Activated CD4-positive, alpha-beta T cell treated with anti-CD3 and anti-CD28 coated beads, Interleukin-10, Interleukin-2, amounts not matched to agents 100 ng/mL and 50 ng/mL, durations not matched to agents 16 hours and 8 hours (primary cell): ENCODE measurements at regions not wholly inside any gene's neighbourhood (a gene's known extent, or its start where the extent isn't known, plus 50 kb on each side); places are given as distances from the start of the nearest gene placed in this dataset.

Experiments
- DNase-seq: peaks from one replicate; pipeline ENCODE4 v3.0.0-alpha.2; 2020

DNA sequence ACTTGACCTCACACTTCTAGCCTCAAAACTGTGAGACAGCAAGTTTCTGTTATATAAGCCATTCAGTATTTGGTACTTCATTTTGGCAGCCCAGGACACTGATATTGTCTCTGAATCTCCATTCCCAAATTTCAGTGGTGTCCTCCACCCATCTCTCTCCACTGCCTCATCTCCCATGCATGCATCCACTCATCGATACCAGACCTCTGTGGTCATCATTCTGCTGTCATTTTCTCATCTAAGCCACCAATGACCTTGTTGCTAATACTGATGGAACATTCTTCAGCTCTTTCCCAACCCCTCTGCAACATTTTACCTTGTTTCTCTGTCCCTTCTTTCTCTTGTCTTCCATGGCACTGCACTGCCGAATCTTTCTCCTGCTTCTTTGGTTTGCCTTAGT is 221.8 kb downstream of the SNX18 start:
- no peak for DNase-seq

DNA sequence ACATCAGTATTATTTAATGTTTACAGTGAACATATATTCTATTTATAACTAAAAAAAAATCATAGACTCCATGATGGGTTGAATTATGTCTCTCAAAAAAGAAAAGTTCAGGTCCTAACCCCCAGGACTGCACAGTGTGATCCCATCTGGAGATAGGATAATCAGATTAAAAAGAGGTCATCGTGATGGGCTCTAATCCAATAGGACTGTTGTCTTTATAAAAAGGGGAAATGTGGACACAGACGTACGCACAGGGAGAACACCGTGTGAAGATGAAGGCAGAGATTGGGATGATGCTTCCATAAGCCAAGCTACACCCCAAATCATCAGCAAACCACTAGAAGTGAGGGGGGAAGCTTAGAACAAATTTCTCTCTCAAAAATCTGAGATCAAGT is 221.4 kb downstream of the SNX18 start:
- no peak for DNase-seq

DNA sequence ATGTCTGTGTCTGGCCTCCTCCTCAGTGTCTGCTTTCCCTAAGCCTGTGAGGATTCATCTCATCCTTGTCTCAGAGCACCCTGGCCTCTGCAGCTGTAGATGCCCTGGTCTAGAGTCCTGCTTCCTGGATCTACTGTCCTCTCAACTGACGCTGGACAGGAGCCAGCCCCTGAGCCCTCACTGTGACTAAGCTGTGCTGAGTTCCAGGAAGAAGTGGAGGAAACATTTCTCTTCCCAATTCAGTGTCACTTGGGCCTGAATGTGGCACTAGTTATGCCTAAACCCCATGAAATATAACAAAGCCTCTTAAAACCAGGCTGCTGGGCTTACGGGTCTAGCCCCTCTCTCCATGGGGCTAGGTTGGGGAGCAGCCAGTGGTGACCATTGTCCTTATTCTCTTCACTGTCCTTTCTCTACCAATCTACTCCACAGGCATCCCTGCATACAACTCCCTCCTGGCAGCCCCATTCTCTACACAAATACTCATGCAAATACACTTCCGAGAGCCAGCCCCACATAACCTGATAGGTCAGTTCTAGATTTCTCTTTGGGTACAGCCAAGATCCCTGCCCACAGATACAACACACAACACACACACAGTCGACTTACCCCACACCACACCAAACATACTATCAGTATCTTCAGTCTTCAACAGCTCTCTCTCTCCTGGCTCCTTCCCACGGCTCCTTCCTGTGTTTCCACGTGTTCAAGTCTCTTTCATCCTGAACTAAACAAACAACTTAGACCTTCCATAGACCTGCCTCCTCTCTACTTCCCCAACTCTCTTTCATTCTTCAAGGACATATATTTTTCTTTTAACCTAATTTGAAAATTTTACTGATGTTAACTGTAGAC is 220.8 kb downstream of the SNX18 start:
- no peak for DNase-seq

DNA sequence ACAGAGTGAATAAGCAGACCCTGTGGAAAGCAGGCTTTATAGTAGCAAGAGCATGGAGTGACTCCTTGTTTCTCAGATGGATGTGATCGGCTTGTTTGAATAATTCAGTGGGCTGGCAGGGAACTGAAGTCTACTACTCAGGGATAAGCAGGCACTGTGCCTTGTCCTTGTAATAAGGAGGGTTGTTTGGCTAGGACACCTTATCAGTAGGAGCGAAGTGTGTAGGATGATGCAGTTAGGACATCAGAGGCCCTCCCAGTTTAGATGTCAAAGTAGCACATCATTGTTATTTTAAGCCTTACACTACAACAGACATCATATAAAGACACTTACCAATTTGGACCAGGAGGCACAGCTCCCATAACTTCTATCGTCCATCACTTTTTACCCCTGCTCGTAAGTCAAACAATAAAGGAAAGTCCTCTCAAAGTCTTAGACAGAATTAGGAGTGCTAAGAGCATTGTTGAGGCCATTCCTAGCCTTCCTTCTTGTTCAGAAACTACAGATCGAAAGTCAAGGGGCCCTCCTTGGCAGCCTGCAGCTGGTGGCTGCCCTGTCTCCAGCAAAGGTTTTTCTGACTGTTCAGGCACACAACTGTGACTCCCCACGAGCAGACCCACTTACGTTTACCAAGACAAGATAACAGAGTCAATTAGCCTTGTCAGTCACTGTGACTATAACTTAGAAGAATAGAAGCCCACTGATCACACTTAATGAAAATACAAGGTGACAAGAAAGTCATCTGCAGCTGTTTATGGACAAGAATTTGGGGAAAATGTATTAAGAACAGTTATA is 218.6 kb downstream of the SNX18 start:
- no peak for DNase-seq

DNA sequence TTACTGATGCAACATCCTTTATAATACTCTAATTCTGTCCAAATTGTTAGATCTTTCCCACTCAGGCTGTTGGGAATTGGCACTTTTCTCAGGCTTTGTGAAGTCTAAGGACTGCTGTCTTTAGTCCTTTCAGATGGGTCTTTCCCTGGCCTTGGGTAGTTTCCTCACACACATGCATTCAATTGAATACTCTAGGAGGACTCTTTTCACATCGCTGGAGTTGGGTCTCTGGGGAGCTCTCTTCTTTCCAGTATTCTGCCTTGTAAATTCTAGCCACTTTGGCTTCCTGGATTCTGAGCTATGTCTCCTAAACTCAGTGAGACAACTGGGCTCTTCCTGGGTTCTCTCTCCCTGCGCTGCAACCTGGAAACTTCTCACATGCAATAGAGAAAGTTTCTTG is 215.5 kb downstream of the SNX18 start:
- no peak for DNase-seq

DNA sequence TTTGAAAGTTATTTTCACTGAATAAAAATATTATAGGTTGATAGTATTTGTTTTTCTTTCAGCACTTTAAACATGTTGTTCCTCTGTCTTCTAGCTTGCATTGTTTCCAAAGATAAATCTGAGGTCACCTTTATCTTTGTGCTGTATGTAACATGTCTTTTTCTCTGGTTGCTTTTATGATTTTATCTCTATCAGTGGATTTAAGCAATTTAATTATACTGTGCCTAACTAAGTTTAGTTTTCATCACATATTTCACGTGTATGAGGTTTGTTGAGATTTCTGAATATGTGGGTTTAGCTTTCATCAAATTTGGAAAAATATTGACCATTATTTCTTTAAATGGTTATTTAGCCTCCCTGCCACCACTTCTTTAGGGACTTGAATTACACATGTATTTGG is 214.5 kb downstream of the SNX18 start:
- DNase-seq = no peak

DNA sequence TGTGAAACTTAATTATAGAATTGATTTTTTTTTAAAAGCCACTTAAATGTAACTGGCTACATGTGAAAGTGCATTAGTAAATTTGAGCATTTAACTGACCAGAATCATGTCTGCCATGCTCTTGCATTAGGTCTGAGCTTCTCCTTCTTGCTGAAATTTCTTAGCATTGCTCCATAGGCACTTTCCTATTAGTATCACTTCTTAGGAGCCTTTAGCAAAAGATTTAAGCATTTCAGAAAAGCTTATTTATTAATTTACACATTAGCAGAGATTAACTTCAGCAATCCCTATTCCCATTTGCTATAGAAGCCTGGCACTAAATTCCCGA is 211.0 kb downstream of the SNX18 start:
- no peak for DNase-seq

DNA sequence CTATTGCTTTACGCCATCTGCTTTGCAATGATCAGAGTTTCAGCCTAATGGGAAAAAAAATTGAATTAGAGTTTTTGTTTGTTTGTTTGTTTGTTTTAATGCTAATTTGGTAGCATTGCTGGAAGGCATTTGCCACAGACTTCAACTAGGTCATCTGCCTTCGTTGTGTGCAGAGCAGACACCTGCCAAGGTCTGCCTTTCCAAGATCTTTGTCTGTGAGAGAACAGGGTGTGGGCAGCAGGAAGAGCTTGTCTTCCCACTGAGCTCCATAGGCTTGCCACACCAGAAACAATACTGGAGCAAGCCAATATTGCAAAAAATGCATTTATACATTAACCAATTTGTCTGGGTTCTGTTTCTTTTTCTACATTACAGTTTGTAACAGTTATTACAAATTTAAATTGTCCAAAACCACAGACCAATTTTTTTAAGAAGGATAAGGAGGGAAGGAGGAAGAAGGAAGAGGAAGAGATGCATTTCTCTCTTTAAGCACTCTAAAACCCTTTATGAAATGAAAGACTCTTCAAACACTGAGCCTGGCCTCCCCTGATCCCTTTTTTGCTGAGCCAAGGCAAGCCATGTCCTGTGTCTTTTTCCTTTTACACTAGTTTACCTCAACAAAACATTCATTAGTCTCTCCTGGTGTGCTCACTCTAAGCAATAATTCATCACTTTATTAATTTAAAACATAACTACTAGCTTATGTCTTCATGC is 210.5 kb downstream of the SNX18 start:
- DNase-seq = no peak

DNA sequence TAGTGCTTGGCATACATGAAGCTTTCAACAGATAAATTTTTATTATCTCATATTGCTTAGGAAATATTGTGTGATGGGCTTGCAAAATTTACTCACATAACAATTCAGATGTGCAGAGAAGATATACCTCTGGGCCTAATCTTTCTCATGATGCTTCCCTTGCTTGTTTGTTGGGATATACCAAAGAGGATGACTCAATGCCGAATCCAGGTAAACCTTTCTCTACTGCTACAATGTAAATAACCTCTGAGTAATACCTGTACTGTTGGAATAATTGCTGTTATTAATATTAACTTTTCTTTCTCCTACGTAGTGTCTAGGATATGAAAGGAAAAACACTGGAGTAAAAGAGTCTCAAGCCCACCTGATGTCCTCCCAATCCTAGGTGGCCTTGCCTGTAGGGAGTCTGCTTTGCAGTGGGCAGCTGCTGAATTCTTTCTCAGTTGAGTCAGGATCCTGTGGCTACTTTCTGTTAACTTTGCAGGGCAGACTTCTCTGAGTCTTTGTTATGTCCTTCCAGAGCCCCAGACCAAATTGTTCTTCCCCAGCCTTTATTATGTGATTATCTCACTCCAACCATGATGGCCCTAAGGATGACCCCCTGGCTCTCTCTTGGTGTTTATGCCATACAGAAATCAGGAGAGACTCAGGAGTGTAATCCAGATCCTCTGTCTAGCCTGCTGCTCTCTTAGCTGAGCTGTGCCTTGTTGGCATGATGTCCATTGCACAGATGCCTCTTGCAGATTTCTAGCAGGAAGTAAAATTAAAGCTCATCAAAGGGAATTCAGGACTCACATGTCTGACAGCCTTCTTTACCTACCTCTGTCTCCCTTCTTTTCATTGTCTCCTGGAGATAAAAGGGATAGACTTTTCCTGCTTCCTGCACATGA is 208.1 kb downstream of the SNX18 start:
- no peak for DNase-seq

DNA sequence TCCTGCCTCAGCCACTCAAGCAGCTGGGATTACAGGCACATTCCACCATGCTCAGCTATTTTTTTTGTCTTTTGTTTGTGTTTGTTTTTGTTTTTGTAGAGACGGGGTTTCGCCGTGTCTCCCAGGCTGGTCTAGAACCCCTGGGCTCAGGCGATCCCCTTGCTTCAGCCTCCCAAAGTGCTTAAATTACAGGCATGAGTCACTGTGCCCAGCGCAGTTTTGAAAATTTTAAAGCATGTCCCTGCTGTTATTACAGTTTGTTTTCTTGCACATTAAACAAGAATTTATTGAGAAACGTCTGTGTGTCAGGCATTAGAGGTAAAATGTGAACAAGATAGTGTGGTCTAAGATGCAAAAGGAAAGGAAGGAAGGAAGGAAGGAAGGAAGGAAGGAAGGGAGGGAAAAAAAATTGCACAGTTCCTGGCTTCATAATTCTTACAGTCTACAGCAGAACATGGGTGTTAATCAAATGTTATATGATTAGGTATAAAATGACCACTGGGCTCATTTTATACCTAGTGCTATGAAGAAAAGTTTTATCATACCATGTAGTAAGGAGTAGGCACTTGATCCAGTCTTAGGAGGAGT is 205.4 kb downstream of the SNX18 start:
- DNase-seq = no peak

DNA sequence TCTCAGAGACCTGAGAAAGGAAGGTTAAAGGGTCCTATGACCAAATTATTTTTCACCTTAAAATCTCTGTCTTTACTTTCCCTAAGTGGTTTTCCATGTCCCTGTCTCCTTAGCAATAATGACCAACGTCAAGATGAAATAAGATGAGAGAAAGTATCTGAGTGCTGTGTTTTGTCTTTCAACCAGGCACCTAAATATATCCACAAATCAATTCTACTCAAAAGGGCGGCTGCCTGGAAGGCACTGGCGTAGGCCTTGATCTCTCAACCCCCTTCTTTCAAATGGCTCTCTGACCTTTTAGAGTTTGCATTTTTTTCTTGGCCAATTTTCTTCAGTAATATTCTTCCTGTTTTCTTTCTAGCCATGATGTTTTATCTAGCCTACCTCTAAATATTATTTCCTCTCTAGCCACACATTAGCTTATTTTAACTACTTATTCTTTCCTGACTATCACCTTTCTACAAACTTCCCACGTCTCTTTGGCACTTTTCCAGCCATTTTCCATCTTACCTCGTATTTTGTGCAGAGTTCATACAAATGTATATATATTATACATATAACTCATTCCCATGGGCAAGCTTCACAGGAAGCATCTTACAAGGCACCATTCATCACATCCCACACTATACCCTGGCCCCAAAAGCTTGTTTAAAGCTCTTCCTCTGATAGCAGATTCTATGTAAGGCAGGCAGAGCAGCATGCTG is 204.5 kb downstream of the SNX18 start:
- DNase-seq = no peak

DNA sequence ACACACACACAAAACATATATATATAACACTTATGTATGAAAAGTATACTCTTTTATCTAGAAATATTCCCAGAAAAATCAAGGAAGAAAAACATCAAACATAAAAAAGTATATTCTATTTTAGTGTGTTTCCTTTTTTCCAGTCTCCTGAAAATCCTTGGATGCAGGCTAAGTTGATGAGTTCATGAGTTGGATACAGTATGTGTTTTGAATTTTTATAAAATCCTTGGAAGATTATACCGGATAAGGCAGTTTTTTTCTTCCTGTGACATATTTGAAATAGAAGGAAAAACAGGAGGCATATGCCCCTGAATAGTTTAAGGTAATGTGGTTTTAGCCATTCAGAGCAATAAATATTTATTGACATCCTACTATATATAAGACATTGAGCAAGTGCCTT is 203.6 kb downstream of the SNX18 start:
- DNase-seq = no peak

DNA sequence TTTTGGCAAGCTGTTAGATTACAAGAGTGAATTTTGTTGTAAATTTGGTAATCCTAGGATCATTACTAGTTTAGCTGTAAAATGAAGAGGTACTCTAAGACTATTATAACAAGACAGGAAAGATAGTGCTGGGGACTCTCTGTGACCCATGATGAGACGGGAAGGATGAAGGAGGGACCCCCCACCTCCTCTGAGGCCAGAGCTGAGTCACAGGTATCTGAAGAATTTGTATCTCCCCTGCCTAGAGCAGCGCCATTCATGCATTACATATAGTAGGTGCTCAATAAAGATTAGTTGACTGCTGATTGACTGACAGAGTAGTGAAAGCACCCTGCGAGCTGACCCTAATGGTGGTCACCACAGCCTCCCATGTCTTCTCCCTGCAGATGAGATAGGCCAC is 202.8 kb downstream of the SNX18 start:
- DNase-seq = no peak

DNA sequence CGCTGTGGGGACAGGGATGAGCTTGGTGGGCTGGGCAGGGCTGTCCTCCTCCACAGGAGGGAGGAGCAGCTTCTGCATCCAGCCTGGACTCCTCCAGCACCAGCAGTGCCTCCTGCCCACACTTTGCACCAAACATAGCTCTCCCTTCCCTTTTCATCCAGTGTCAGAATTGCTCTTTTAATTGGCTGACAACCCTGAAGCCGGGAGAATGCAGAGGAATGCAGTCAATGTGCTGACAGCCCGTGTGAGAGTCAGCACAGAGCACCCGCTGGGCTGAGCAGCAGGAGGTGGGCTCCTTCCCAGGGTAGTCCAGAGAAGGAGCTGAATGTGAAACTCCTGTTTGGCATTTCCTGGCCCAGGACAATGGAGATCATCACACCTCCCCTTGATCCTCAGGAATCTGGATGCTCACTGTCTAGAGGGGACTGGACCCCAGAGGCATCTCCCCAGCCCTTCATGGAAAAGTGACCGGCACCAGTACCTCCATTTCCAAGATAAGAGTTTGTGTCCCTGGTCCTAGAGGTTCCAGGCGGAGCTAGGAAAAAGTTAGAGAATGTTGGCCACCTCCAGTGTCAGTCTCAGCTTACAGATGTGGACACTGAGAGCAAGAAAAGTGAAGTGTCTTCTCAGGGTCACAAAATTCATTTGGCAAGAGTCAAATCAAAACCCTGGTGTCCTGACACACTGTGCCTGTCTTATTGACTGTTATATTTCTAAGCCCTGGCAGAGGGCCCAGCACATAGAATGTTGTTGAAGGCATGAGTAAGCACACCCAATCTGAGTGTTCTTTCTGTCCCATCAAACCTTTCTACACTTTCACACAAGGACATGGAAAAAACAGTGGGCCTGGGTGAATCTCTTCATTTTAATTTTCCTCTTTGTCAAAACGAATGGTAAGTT is 202.1 kb downstream of the SNX18 start:
- peak; percentile 55 for DNase-seq

DNA sequence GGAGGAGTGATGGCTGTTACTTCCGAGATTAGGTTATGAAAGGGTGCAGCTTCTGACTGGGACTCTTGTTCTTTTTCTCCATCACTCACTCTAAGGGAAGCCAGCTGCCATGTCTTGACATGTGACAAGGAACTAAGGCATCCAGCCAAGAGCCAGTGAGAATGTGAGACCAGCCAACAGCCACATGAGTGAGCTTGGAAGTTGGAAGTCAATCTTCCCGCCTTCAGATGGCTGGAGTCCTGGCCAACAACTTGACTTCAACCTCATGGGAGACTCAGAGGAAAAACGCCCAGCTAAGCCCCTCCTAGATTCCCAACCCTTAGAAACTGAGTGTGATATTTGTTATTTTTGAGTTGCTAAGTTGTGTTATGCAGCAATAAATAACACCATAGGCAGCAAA is 201.1 kb downstream of the SNX18 start:
- no peak for DNase-seq

DNA sequence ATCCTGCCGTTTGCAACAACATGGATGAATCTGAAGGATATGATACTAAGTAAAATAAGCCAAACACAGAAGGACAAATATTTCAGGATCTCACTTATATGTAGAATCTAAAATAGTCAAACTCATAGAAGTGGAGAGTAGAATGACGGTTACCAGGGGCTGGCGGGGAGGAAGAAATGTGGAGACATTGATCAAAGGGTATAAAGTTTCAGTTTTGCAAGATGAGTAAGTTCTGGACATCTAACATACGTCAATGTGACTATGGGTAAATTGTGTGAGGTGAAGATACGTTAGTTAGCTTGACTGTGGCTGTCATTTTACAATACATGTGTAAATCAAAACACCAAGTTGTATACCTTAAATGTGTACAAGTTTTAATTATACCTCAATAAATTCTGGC is 200.3 kb downstream of the SNX18 start:
- DNase-seq = peak; percentile 84

DNA sequence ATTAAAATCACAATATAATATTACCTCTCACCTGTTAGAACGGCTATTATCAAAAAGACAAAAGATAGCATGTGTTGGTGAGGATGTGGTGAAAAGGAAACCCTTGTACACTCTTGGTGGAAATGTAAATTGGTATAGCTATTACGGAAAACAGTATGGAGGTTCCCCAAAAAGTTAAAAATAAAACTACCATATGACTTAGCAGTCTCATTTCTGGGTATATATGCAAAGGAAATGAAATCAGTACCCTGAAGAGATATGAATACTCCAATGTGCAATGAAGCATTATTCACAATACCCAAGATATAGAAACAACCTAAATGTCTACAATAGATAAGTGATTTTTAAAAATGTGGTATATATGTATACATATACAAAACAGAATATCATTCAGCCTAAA is 199.9 kb downstream of the SNX18 start:
- peak; percentile 73 for DNase-seq

DNA sequence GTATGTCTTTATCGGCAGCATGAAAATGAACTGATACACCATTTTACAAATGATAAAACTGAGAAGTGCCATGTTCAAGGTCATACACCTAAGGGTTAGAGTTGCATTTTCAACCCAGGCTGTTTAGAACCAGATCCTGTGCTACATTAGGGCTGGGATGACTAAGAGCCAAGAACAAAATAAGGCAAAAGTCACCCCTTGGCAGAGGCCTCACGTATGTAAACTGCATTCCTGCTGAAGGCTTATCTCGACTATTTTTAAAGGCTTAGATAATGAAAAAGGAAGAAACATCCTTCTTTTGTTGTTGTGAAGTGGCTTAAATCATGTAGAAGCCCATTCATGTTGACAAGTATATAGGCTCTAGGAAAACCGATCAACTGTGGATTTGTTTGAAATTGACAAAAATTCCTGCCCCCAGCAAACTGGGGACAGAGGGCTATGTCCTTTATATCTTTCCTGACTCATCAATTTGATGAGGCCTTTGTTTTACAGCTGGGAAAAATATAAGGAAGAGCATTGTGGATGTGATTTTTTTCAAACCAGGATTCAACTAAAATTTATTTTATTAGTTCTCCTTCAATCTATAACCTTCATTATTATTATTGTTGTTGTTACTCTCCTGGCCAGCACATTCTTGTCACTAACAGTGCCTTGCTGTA is 196.5 kb downstream of the SNX18 start:
- DNase-seq = no peak

DNA sequence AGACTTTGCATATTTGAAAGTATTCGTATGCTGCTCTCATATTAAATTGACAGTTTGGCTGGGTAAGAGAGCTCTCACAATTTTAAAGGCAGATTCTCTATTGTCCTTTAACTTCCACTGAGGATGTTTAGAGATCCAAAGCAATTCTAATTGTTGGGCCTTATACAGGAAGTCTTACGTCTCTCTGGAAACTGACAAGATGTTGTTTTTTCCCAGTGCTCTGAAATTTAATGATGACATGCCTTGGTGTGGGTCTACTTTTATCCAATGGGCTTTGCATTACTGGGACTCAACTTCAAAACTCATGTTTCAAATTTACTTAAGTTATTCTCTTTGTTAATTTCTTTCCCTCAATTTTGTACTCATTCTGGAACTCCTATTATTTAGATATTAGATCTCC is 191.5 kb downstream of the SNX18 start:
- DNase-seq = no peak

DNA sequence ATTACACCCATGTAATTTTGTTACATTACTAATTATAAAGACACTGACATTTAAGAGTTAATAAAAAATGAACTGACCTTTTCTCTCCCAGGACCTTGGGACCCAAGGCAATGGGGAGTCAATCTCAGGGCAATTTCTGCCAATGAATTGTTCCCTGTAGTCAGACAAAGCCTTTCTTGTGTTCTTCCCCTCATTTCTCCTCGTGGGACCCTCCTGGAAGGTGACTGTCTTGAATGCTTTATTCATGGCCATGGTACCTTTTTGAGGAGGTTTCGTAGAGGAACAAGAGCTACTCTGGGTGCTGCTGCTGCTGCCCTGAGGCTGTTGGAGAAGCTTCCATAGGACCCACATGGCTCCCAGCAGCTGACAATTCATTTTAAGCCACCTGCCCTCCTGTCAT is 190.3 kb downstream of the SNX18 start:
- DNase-seq = no peak
